Gastroesophageal sphincter (tissue), 4 donors: ENCODE measurements at regions not wholly inside any gene's neighbourhood (a gene's known extent, or its start where the extent isn't known, plus 50 kb on each side); places are given as distances from the start of the nearest gene placed in this dataset.
"Not testable (repeated sequence)": the region's sequence is repeated elsewhere in the genome, so short reads cannot be mapped to it uniquely, and the experiment has no call there.

ENCODE experiments used
- ATAC-seq: fragments of 150-250 bp; one replicate; pipeline ENCODE4 v1.9.1; 2016; ENCODE audit warnings: mild to moderate bottlenecking, moderate library complexity
- H3K27ac ChIP-seq, 4 donors: fragments of 200-600 bp; sonication (generic) in 3 of 4; 1 replicate in 3 of 4; 2 replicates in 1 of 4; pipeline ENCODE4 v1.5.1; 2016 to 2019
- H3K27me3 ChIP-seq: fragments of 200-600 bp; sonication (generic); one replicate; pipeline ENCODE4 v1.5.1; 2019
- H3K36me3 ChIP-seq, 2 donors: fragments of 200-600 bp; sonication (generic); one replicate each; pipeline ENCODE4 v1.5.1; 2019; ENCODE audit warnings: control low read depth in 1 of 2
- H3K4me1 ChIP-seq, 3 donors: fragments of 200-600 bp; sonication (generic); 1 replicate in 2 of 3; 2 replicates in 1 of 3; pipeline ENCODE4 v1.5.1; 2016 to 2019; ENCODE audit warnings: control low read depth in 2 of 3
- H3K4me3 ChIP-seq, 2 donors: fragments of 200-600 bp; sonication (generic); one replicate each; pipeline ENCODE4 v1.5.1; 2019; ENCODE audit warnings: mild to moderate bottlenecking in 1 of 2, moderate library complexity in 1 of 2
- H3K9me3 ChIP-seq, 3 donors: fragments of 200-600 bp; sonication (generic); one replicate each; pipeline ENCODE4 v1.5.1; 2017 to 2019; ENCODE audit warnings: control low read depth in 2 of 3
- CTCF ChIP-seq, 4 experiments: fragments of 200-600 bp in 2 of 4; fragments of 450-650 bp in 2 of 4; sonication (generic) in 1 of 4; IDR thresholded peaks; one replicate each; pipeline ENCODE4 v1.5.1; 2017 to 2019; ENCODE audit warnings: antibody characterized with exemption in 4 of 4, mild to moderate bottlenecking in 2 of 4, moderate library complexity in 2 of 4
- EP300 ChIP-seq: sonication (generic); formaldehyde crosslinking; IDR thresholded peaks from one replicate; pipeline ENCODE4 v1.6.1; 2017; ENCODE audit warnings: antibody characterized with exemption, mild to moderate bottlenecking
- POLR2A ChIP-seq, 2 donors: fragments of 450-650 bp; IDR thresholded peaks; one replicate each; pipeline ENCODE4 v1.6.1; 2017; ENCODE audit warnings: antibody characterized with exemption in 2 of 2, mild to moderate bottlenecking in 2 of 2, moderate library complexity in 1 of 2
- POLR2AphosphoS5 ChIP-seq: sonication (generic); formaldehyde crosslinking; IDR thresholded peaks from one replicate; pipeline ENCODE4 v1.6.1; 2017; ENCODE audit warnings: antibody characterized with exemption
- WGBS, 2 donors: methylation state at CpG; one replicate each; pipeline ENCODE4 v1.1.5; 2018; ENCODE audit warnings: low coverage in 1 of 2; 5-methylcytosine and 5-hydroxymethylcytosine counted together

GRCh38 chr11:25633230-25633629 lies 698.7 kb upstream of the ANO3 start:
- H3K9me3 ChIP-seq, result peaks cover 0 to 3% (median 0%) of the 10 kb centered on the region in 3 donors
- no peak overlapping the region for H3K4me3 ChIP-seq
- no peaks in the 10 kb centered on the region for H3K36me3 ChIP-seq
- WGBS, 2 donors, result 88 to 100% methylated on average over 1 of the region's 1 CpG
- TF ChIP-seq POLR2A (IDR thresholded peaks at IDR 0.05), result no peak
- no peak for TF ChIP-seq EP300
- TF ChIP-seq CTCF (IDR thresholded peaks at IDR 0.05), result no peak
- TF ChIP-seq POLR2AphosphoS5, result no peak
- no peak overlapping the region for H3K27ac ChIP-seq
- ATAC-seq, result no peak
- no peaks in the 10 kb centered on the region for H3K4me1 ChIP-seq
- no peaks in the 10 kb centered on the region for H3K27me3 ChIP-seq

GRCh38 chr11:25649220-25649619 lies 682.7 kb upstream of the ANO3 start:
- not testable (repeated sequence) for H3K4me1 ChIP-seq, H3K9me3 ChIP-seq, H3K27ac ChIP-seq, H3K36me3 ChIP-seq, H3K4me3 ChIP-seq, H3K27me3 ChIP-seq, ATAC-seq
- 100% methylated on average over 1 of the region's 12 CpGs; no CpG with 5 or more reads in 1 of the 2 donors for WGBS, 2 donors

GRCh38 chr11:25650319-25650718 lies 681.6 kb upstream of the ANO3 start:
- TF ChIP-seq CTCF (IDR thresholded peaks at IDR 0.05), result no peak
- no peak for TF ChIP-seq EP300
- TF ChIP-seq POLR2AphosphoS5, result no peak
- no peak for TF ChIP-seq POLR2A (IDR thresholded peaks at IDR 0.05)
- Histone ChIP-seq H3K4me1 (no peaks in the 10 kb centered on the region), H3K27me3 (no peaks in the 10 kb centered on the region), H3K4me3 (no peak overlapping the region), H3K36me3 (no peaks in the 10 kb centered on the region), H3K27ac (no peak overlapping the region), H3K9me3 (no peaks in the 10 kb centered on the region)
- ATAC-seq, result no peak
- WGBS, 2 donors, result 87 to 94% methylated on average over 12 of the region's 12 CpGs

- Histone ChIP-seq H3K4me1 (no peaks in the 10 kb centered on the region), H3K27ac (no peak overlapping the region), H3K9me3 (no peaks in the 10 kb centered on the region), H3K27me3 (no peaks in the 10 kb centered on the region), H3K36me3 (no peaks in the 10 kb centered on the region), H3K4me3 (no peak overlapping the region)
- ATAC-seq, result no peak
- 49 to 83% methylated on average over 1 to 2 of the region's 2 CpGs for WGBS, 2 donors
- TF ChIP-seq EP300 (no peak), CTCF (IDR thresholded peaks at IDR 0.05) (no peak), POLR2A (IDR thresholded peaks at IDR 0.05) (no peak), POLR2AphosphoS5 (no peak)
These were observed 676.3 kb upstream of the ANO3 start for GRCh38 chr11:25655636-25656035.

- no peak overlapping the region for H3K4me3 ChIP-seq
- 31 to 45% methylated on average over 2 of the region's 2 CpGs for WGBS, 2 donors
- H3K27ac ChIP-seq, result no peak overlapping the region
- TF ChIP-seq EP300 (no peak), POLR2A (IDR thresholded peaks at IDR 0.05) (no peak), POLR2AphosphoS5 (no peak), CTCF (IDR thresholded peaks at IDR 0.05) (no peak)
- no peaks in the 10 kb centered on the region for H3K27me3 ChIP-seq
- H3K36me3 ChIP-seq, result no peaks in the 10 kb centered on the region
- no peaks in the 10 kb centered on the region for H3K4me1 ChIP-seq
- H3K9me3 ChIP-seq, result no peaks in the 10 kb centered on the region
- no peak for ATAC-seq
These were observed 673.0 kb upstream of the ANO3 start for GRCh38 chr11:25658916-25659315.
